ENCODE measurements at regions not wholly inside any gene's neighbourhood (a gene's known extent, or its start where the extent isn't known, plus 50 kb on each side); places are given as distances from the start of the nearest gene placed in this dataset.

DNA sequence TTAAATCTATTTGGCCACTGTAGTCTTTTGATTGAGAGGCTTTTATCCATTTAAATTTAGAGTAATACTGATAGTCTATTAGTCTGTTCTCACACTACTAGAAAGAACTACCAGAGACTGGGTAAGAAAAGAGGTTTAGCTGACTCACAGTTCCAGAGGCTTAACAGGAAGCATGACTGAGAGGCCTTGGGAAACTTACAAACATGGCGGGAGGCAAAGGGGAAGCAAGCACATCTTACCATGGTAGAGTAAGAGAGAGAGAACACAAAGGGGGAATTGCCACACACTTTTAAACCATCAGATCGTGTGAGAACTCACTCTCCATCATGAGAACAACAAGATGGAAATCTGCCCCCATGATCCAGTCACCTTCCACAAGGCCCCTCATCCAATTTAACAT is 410.9 kb downstream of the PDGFC start:
- Histone ChIP-seq H3K27ac (ENCODE audit: low read depth) (no peak overlapping the region), H3K9me2 (ENCODE audit: insufficient read depth) (peaks cover 9% of the 10 kb centered on the region; the same call in 1 of the 2 replicates), H3K36me3 (ENCODE audit: insufficient read depth) (no peaks in the 10 kb centered on the region), H3K4me2 (no peak overlapping the region), H3K4me3 (no peak overlapping the region), H3K79me2 (replicated peaks; ENCODE audit: insufficient read depth) (no peaks in the 10 kb centered on the region), H2AFZ (peak overlapping the region; percentile 58), H3K27me3 (ENCODE audit: insufficient read depth) (no peaks in the 10 kb centered on the region), H4K20me1 (replicated peaks; ENCODE audit: insufficient read depth) (no peaks in the 10 kb centered on the region), H3K4me1 (ENCODE audit: insufficient read depth) (no peaks in the 10 kb centered on the region), H3F3A (replicated peaks; ENCODE audit: low read depth) (no peaks in the 10 kb centered on the region)
- Mint-ChIP-seq H3K4me1 (no peaks in the 10 kb centered on the region), H3K27ac (peak overlapping the region; percentile 16; the same call in 1 of the 2 replicates), H3K4me3 (no peak overlapping the region), H3K9me3 (no peaks in the 10 kb centered on the region), H3K36me3 (ENCODE audit: low read depth) (no peaks in the 10 kb centered on the region), H3K27me3 (ENCODE audit: insufficient read depth, low read depth, poor library complexity) (no peaks in the 10 kb centered on the region)
- no peak for TF ChIP-seq ZNF331 (CRISPR knock-in tag; IDR thresholded peaks at IDR 0.05; ENCODE audit: low read depth)
- TF ChIP-seq EZH2 (IDR thresholded peaks at IDR 0.05; ENCODE audit: low read depth, unreplicated experiment): no peak
- no peak for TF ChIP-seq JUNB (IDR thresholded peaks at IDR 0.05; ENCODE audit: unreplicated experiment)
- TF ChIP-seq STAT1 (IDR thresholded peaks at IDR 0.05; ENCODE audit: unreplicated experiment): no peak
- no peak for TF ChIP-seq EZH2phosphoT487 (IDR thresholded peaks at IDR 0.05; ENCODE audit: unreplicated experiment)
- TF ChIP-seq, protein P1, sequence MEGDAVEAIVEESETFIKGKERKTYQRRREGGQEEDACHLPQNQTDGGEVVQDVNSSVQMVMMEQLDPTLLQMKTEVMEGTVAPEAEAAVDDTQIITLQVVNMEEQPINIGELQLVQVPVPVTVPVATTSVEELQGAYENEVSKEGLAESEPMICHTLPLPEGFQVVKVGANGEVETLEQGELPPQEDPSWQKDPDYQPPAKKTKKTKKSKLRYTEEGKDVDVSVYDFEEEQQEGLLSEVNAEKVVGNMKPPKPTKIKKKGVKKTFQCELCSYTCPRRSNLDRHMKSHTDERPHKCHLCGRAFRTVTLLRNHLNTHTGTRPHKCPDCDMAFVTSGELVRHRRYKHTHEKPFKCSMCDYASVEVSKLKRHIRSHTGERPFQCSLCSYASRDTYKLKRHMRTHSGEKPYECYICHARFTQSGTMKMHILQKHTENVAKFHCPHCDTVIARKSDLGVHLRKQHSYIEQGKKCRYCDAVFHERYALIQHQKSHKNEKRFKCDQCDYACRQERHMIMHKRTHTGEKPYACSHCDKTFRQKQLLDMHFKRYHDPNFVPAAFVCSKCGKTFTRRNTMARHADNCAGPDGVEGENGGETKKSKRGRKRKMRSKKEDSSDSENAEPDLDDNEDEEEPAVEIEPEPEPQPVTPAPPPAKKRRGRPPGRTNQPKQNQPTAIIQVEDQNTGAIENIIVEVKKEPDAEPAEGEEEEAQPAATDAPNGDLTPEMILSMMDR (conservative IDR thresholded peaks at IDR 0.05; ENCODE audit: low read depth in 2 of 2): no peak
- TF ChIP-seq, protein P2, sequence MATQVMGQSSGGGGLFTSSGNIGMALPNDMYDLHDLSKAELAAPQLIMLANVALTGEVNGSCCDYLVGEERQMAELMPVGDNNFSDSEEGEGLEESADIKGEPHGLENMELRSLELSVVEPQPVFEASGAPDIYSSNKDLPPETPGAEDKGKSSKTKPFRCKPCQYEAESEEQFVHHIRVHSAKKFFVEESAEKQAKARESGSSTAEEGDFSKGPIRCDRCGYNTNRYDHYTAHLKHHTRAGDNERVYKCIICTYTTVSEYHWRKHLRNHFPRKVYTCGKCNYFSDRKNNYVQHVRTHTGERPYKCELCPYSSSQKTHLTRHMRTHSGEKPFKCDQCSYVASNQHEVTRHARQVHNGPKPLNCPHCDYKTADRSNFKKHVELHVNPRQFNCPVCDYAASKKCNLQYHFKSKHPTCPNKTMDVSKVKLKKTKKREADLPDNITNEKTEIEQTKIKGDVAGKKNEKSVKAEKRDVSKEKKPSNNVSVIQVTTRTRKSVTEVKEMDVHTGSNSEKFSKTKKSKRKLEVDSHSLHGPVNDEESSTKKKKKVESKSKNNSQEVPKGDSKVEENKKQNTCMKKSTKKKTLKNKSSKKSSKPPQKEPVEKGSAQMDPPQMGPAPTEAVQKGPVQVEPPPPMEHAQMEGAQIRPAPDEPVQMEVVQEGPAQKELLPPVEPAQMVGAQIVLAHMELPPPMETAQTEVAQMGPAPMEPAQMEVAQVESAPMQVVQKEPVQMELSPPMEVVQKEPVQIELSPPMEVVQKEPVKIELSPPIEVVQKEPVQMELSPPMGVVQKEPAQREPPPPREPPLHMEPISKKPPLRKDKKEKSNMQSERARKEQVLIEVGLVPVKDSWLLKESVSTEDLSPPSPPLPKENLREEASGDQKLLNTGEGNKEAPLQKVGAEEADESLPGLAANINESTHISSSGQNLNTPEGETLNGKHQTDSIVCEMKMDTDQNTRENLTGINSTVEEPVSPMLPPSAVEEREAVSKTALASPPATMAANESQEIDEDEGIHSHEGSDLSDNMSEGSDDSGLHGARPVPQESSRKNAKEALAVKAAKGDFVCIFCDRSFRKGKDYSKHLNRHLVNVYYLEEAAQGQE (IDR thresholded peaks at IDR 0.05; ENCODE audit: unreplicated experiment): no peak
- TF ChIP-seq, protein P3, sequence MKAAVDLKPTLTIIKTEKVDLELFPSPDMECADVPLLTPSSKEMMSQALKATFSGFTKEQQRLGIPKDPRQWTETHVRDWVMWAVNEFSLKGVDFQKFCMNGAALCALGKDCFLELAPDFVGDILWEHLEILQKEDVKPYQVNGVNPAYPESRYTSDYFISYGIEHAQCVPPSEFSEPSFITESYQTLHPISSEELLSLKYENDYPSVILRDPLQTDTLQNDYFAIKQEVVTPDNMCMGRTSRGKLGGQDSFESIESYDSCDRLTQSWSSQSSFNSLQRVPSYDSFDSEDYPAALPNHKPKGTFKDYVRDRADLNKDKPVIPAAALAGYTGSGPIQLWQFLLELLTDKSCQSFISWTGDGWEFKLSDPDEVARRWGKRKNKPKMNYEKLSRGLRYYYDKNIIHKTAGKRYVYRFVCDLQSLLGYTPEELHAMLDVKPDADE (IDR thresholded peaks at IDR 0.05): no peak
- TF ChIP-seq CREB1 (CRISPR knock-in tag; IDR thresholded peaks at IDR 0.05; ENCODE audit: low read depth): no peak
- no peak for TF ChIP-seq NANOG (IDR thresholded peaks at IDR 0.05; ENCODE audit: borderline replicate concordance)
- TF ChIP-seq, protein P4, sequence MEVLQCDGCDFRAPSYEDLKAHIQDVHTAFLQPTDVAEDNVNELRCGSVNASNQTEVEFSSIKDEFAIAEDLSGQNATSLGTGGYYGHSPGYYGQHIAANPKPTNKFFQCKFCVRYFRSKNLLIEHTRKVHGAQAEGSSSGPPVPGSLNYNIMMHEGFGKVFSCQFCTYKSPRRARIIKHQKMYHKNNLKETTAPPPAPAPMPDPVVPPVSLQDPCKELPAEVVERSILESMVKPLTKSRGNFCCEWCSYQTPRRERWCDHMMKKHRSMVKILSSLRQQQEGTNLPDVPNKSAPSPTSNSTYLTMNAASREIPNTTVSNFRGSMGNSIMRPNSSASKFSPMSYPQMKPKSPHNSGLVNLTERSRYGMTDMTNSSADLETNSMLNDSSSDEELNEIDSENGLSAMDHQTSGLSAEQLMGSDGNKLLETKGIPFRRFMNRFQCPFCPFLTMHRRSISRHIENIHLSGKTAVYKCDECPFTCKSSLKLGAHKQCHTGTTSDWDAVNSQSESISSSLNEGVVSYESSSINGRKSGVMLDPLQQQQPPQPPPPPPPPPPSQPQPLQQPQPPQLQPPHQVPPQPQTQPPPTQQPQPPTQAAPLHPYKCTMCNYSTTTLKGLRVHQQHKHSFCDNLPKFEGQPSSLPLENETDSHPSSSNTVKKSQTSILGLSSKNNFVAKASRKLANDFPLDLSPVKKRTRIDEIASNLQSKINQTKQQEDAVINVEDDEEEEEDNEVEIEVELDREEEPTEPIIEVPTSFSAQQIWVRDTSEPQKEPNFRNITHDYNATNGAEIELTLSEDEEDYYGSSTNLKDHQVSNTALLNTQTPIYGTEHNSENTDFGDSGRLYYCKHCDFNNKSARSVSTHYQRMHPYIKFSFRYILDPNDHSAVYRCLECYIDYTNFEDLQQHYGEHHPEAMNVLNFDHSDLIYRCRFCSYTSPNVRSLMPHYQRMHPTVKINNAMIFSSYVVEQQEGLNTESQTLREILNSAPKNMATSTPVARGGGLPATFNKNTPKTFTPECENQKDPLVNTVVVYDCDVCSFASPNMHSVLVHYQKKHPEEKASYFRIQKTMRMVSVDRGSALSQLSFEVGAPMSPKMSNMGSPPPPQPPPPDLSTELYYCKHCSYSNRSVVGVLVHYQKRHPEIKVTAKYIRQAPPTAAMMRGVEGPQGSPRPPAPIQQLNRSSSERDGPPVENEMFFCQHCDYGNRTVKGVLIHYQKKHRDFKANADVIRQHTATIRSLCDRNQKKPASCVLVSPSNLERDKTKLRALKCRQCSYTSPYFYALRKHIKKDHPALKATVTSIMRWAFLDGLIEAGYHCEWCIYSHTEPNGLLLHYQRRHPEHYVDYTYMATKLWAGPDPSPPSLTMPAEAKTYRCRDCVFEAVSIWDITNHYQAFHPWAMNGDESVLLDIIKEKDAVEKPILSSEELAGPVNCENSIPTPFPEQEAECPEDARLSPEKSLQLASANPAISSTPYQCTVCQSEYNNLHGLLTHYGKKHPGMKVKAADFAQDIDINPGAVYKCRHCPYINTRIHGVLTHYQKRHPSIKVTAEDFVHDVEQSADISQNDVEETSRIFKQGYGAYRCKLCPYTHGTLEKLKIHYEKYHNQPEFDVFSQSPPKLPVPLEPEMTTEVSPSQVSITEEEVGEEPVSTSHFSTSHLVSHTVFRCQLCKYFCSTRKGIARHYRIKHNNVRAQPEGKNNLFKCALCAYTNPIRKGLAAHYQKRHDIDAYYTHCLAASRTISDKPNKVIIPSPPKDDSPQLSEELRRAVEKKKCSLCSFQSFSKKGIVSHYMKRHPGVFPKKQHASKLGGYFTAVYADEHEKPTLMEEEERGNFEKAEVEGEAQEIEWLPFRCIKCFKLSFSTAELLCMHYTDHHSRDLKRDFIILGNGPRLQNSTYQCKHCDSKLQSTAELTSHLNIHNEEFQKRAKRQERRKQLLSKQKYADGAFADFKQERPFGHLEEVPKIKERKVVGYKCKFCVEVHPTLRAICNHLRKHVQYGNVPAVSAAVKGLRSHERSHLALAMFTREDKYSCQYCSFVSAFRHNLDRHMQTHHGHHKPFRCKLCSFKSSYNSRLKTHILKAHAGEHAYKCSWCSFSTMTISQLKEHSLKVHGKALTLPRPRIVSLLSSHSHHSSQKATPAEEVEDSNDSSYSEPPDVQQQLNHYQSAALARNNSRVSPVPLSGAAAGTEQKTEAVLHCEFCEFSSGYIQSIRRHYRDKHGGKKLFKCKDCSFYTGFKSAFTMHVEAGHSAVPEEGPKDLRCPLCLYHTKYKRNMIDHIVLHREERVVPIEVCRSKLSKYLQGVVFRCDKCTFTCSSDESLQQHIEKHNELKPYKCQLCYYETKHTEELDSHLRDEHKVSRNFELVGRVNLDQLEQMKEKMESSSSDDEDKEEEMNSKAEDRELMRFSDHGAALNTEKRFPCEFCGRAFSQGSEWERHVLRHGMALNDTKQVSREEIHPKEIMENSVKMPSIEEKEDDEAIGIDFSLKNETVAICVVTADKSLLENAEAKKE (CRISPR knock-in tag; IDR thresholded peaks at IDR 0.05): no peak
- no peak for TF ChIP-seq POLR2AphosphoS5 (IDR thresholded peaks at IDR 0.05; ENCODE audit: low read depth)
- no peak for TF ChIP-seq ZNF114 (CRISPR knock-in tag; IDR thresholded peaks at IDR 0.05)
- ATAC-seq (no peak), DNase-seq (ENCODE audit: low spot score) (no peak)

All from GM23338 (cell line).